Smooth muscle cell (in vitro differentiated cells): ENCODE measurements at regions not wholly inside any gene's neighbourhood (a gene's known extent, or its start where the extent isn't known, plus 50 kb on each side); places are given as distances from the start of the nearest gene placed in this dataset.

Experiments
- DNase-seq: peaks from one replicate; lab custom pipeline; 2025; ENCODE audit not compliant: unreplicated experiment; lab: John Stamatoyannopoulos, UW
- H2AFZ ChIP-seq: fragments of 200-600 bp; sonication (generic); 2 replicates; pipeline ENCODE4 v1.6.0; 2016; ENCODE audit warnings: antibody characterized with exemption, low read depth, mild to moderate bottlenecking
- H3F3A ChIP-seq: fragments of 200-600 bp; sonication (generic); 2 replicates; pipeline ENCODE4 v1.6.0; 2017; ENCODE audit warnings: antibody characterized with exemption, low read depth
- H3K27ac ChIP-seq: fragments of 200-600 bp; sonication (generic); 2 replicates; pipeline ENCODE4 v1.5.1; 2016; ENCODE audit warnings: low read depth, mild to moderate bottlenecking
- H3K27me3 ChIP-seq: fragments of 200-600 bp; sonication (generic); 2 replicates; pipeline ENCODE4 v1.6.1; 2016; ENCODE audit warnings: low read depth, mild to moderate bottlenecking
- H3K36me3 ChIP-seq: fragments of 200-600 bp; sonication (generic); 2 replicates; pipeline ENCODE4 v1.5.1; 2016; ENCODE audit warnings: low read depth
- H3K4me1 ChIP-seq: fragments of 200-600 bp; sonication (generic); 2 replicates; pipeline ENCODE4 v1.5.1; 2016; ENCODE audit warnings: low read depth
- H3K4me2 ChIP-seq: fragments of 200-600 bp; sonication (generic); 2 replicates; pipeline ENCODE4 v1.6.0; 2016; ENCODE audit warnings: mild to moderate bottlenecking
- H3K4me3 ChIP-seq: fragments of 200-600 bp; sonication (generic); 2 replicates; pipeline ENCODE4 v1.5.1; 2016; ENCODE audit warnings: mild to moderate bottlenecking
- H3K79me2 ChIP-seq: fragments of 200-600 bp; sonication (generic); 2 replicates; pipeline ENCODE4 v1.6.0; 2016; ENCODE audit warnings: low read depth, mild to moderate bottlenecking
- H3K9ac ChIP-seq: fragments of 200-600 bp; sonication (generic); 2 replicates; pipeline ENCODE4 v1.6.0; 2016; ENCODE audit warnings: low read depth
- H3K9me3 ChIP-seq: fragments of 200-600 bp; sonication (generic); replicated peaks from 2 replicates; pipeline ENCODE4 v1.5.1; 2016; ENCODE audit warnings: low read depth
- H4K20me1 ChIP-seq: fragments of 200-600 bp; sonication (generic); 2 replicates; pipeline ENCODE4 v1.6.0; 2016; ENCODE audit warnings: low read depth
- WGBS: methylation state at CpG from one replicate; pipeline ENCODE4 v1.1.7; 2016; ENCODE audit warnings: low lambda C conversion rate; 5-methylcytosine and 5-hydroxymethylcytosine counted together
- TF ChIP-seq, protein P1 (sequence below): fragments of 200-600 bp; sonication (generic); IDR thresholded peaks from 2 replicates; pipeline ENCODE4 v1.5.1; 2017; ENCODE audit warnings: borderline replicate concordance, mild to moderate bottlenecking, antibody characterized with exemption; ENCODE audit not compliant: insufficient read depth, poor library complexity, severe bottlenecking

DNA sequence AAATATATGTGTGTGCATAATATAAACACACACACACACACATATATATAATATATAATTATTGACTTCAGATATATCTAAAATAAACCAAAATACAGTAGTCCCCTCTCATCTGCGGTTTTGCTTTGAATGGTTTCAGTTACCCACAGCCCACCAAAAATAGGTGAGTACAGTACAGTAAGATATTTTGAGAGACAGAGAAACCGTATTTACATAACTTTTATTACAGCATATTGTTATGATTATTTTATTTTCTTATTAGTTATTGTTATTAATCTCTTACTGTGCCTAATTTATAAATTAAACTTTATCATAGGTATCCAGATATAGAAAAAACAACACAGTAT, 564.2 kb downstream of the ACTL7B start:
- WGBS: 97% methylated on average over 2 of the region's 2 CpGs
- Histone ChIP-seq H4K20me1 (no peaks in the 10 kb centered on the region), H2AFZ (no peak overlapping the region), H3K4me2 (no peak overlapping the region), H3K9me3 (no peaks in the 10 kb centered on the region), H3K9ac (no peak overlapping the region), H3K4me3 (no peak overlapping the region), H3K27me3 (no peaks in the 10 kb centered on the region), H3K36me3 (no peaks in the 10 kb centered on the region), H3K79me2 (no peaks in the 10 kb centered on the region), H3K27ac (no peak overlapping the region), H3F3A (no peaks in the 10 kb centered on the region), H3K4me1 (no peaks in the 10 kb centered on the region)
- no peak for DNase-seq
- TF ChIP-seq, protein P1, sequence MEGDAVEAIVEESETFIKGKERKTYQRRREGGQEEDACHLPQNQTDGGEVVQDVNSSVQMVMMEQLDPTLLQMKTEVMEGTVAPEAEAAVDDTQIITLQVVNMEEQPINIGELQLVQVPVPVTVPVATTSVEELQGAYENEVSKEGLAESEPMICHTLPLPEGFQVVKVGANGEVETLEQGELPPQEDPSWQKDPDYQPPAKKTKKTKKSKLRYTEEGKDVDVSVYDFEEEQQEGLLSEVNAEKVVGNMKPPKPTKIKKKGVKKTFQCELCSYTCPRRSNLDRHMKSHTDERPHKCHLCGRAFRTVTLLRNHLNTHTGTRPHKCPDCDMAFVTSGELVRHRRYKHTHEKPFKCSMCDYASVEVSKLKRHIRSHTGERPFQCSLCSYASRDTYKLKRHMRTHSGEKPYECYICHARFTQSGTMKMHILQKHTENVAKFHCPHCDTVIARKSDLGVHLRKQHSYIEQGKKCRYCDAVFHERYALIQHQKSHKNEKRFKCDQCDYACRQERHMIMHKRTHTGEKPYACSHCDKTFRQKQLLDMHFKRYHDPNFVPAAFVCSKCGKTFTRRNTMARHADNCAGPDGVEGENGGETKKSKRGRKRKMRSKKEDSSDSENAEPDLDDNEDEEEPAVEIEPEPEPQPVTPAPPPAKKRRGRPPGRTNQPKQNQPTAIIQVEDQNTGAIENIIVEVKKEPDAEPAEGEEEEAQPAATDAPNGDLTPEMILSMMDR: no peak

DNA sequence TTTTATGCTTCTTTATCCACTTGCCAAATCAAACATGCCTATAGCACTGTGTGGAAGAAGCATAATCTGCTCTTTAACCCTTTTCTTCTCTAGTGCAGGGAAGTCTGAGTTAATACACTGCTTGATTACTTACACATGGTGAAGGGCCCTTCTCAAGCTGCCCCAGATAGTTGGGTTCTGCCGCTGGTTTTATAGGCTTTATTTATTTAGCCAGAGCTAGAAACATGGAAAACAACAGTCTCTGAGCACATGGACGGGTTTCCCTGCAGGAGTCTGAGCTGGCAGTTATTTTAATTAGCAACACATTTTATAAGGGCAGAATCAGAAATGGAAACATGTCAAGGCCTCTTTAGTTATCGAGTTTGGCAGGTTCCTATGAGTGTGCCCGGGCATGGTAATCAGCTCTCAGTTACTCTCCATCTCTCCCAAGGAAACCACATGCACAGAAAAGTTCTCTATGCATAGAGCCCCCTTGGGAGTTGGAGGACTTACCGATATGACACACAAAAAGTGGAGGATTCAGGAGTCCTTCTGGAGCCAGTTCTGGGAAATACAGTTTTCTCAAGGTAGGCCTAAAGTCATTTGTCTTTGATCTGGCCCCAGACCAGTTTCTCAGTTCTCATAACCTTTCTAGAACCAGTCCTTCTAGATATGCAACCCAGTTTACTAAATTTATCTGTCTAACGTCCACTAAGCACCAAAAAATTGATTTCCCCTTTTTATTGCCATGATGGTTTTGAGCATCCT, 564.8 kb downstream of the ACTL7B start:
- Histone ChIP-seq H3K79me2 (no peaks in the 10 kb centered on the region), H3K4me3 (no peak overlapping the region), H3K9ac (no peak overlapping the region), H3K4me1 (no peaks in the 10 kb centered on the region), H3K9me3 (no peaks in the 10 kb centered on the region), H3K36me3 (no peaks in the 10 kb centered on the region), H4K20me1 (no peaks in the 10 kb centered on the region), H3K4me2 (no peak overlapping the region), H3F3A (no peaks in the 10 kb centered on the region), H3K27ac (no peak overlapping the region), H3K27me3 (no peaks in the 10 kb centered on the region), H2AFZ (no peak overlapping the region)
- TF ChIP-seq, protein P1: no peak
- 84% methylated on average over 6 of the region's 6 CpGs for WGBS
- DNase-seq: no peak

DNA sequence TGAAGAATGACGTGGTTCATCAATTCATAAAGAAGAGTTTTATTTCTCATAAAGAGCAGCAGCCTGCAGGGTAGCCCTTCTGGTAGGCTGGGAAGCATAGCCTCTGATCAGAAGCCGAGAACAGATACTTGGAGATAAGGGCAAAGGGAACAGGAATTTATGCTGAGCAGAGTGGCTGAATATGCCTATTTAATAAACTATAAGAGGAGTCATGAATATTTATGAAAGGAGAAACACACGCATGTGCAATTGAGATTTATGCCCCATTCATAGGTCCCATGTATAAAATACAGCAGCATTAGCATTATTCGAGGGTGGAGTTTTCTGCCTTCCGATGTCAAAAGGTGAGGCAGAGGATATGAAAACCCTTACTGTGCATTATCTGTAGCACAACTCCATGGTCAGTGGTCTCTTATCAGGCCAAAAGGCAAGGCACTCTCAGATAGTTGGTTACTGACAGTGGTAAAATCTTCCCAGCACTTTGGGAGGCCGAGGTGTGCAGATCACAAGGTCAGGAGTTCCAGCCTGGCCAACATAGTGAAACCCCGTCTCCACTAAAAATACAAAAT, 569.1 kb downstream of the ACTL7B start:
- Histone ChIP-seq H3K9ac (no peak overlapping the region), H3K4me1 (no peaks in the 10 kb centered on the region), H3K4me2 (no peak overlapping the region), H3K79me2 (no peaks in the 10 kb centered on the region), H3K27ac (no peak overlapping the region), H3K9me3 (no peaks in the 10 kb centered on the region), H2AFZ (no peak overlapping the region), H3K27me3 (no peaks in the 10 kb centered on the region), H3F3A (no peaks in the 10 kb centered on the region), H3K4me3 (no peak overlapping the region), H4K20me1 (no peaks in the 10 kb centered on the region), H3K36me3 (no peaks in the 10 kb centered on the region)
- TF ChIP-seq, protein P1: no peak
- WGBS: 92% methylated on average over 7 of the region's 7 CpGs
- no peak for DNase-seq

DNA sequence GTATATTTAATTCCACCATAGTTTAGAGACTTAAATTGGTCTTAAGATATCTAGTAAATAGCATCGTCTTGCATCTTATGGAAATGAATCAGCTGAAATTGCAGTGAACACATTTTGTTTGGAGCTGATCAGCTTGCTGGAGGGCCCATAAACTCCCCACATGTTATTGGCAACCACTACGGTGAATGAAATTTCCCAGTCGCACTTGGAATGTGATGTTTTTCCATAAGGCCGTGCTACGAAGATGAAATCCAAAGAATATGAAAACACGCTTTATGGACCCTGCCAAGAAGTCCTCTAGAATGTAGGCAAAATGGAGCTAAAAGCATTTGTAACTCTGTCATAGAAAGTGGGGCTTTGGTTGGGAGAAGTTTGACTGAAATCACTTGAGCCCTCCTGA, 572.1 kb downstream of the ACTL7B start:
- Histone ChIP-seq H3F3A (no peaks in the 10 kb centered on the region), H3K4me1 (no peaks in the 10 kb centered on the region), H3K9me3 (no peaks in the 10 kb centered on the region), H3K36me3 (no peaks in the 10 kb centered on the region), H3K27me3 (no peaks in the 10 kb centered on the region), H3K4me2 (no peak overlapping the region), H2AFZ (no peak overlapping the region), H4K20me1 (no peaks in the 10 kb centered on the region), H3K79me2 (no peaks in the 10 kb centered on the region), H3K4me3 (no peak overlapping the region), H3K9ac (no peak overlapping the region), H3K27ac (no peak overlapping the region)
- TF ChIP-seq, protein P1: no peak
- WGBS: 92% methylated on average over 6 of the region's 6 CpGs
- DNase-seq: no peak
